H1 (cell line): ENCODE measurements at regions not wholly inside any gene's neighbourhood (a gene's known extent, or its start where the extent isn't known, plus 50 kb on each side); places are given as distances from the start of the nearest gene placed in this dataset.

Experiments used
- CEBPB ChIP-seq: IDR thresholded peaks from 2 replicates; pipeline ENCODE4 v1.6.1; 2012; ENCODE audit warnings: low read depth, low read length
- SIN3A ChIP-seq, 2 experiments: IDR thresholded peaks in 1 of 2; conservative IDR thresholded peaks in 1 of 2; 2 replicates each; pipeline ENCODE4 v1.6.1; 2011 to 2012; ENCODE audit warnings: low read length in 2 of 2, improper control_type of control experiment in 1 of 2, low read depth in 1 of 2, mild to moderate bottlenecking in 1 of 2

- TF ChIP-seq CEBPB = no peak
- no peak for TF ChIP-seq SIN3A (conservative IDR thresholded peaks at IDR 0.05 in 1 of 2, IDR thresholded peaks at IDR 0.05 in 1 of 2; ENCODE audit: low read depth in 1 of 2, low read length in 2 of 2)
Observed at GRCh38 chr3:8276506-8276905, 225.1 kb upstream of the LMCD1 start (continued).
